Mammary epithelial cell (primary cell): ENCODE measurements at regions not wholly inside any gene's neighbourhood (a gene's known extent, or its start where the extent isn't known, plus 50 kb on each side); places are given as distances from the start of the nearest gene placed in this dataset.

Source experiments
- EZH2 ChIP-seq: IDR thresholded peaks from 2 replicates; pipeline ENCODE4 v1.6.1; 2012; ENCODE audit warnings: low read length, inconsistent platforms, borderline replicate concordance
- TF ChIP-seq, protein P1 (sequence below), 2 donors: IDR thresholded peaks in 1 of 2; conservative IDR thresholded peaks in 1 of 2; 2 replicates each; pipeline ENCODE4 v1.5.1; 2011 to 2012; ENCODE audit warnings: inconsistent platforms in 2 of 2, low read length in 2 of 2, mild to moderate bottlenecking in 2 of 2, control low read depth in 1 of 2, low read depth in 1 of 2; ENCODE audit not compliant: insufficient read depth in 1 of 2; ENCODE audit errors: extremely low read depth in 1 of 2

GRCh38 chr5:166330036-166330435 is 1961.4 kb upstream of the WWC1 start:
- no peak for TF ChIP-seq EZH2
- TF ChIP-seq, protein P1, sequence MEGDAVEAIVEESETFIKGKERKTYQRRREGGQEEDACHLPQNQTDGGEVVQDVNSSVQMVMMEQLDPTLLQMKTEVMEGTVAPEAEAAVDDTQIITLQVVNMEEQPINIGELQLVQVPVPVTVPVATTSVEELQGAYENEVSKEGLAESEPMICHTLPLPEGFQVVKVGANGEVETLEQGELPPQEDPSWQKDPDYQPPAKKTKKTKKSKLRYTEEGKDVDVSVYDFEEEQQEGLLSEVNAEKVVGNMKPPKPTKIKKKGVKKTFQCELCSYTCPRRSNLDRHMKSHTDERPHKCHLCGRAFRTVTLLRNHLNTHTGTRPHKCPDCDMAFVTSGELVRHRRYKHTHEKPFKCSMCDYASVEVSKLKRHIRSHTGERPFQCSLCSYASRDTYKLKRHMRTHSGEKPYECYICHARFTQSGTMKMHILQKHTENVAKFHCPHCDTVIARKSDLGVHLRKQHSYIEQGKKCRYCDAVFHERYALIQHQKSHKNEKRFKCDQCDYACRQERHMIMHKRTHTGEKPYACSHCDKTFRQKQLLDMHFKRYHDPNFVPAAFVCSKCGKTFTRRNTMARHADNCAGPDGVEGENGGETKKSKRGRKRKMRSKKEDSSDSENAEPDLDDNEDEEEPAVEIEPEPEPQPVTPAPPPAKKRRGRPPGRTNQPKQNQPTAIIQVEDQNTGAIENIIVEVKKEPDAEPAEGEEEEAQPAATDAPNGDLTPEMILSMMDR (conservative IDR thresholded peaks at IDR 0.05 in 1 of 2, IDR thresholded peaks at IDR 0.05 in 1 of 2; ENCODE audit: extremely low read depth in 1 of 2, insufficient read depth in 1 of 2, low read depth in 1 of 2, low read length in 2 of 2), result no peak
